Ishikawa (cell line): ENCODE measurements at regions not wholly inside any gene's neighbourhood (a gene's known extent, or its start where the extent isn't known, plus 50 kb on each side); places are given as distances from the start of the nearest gene placed in this dataset.

Experiments
- CEBPB ChIP-seq: IDR thresholded peaks from 2 replicates; pipeline ENCODE4 v1.6.1; 2012
- CREB1 ChIP-seq: IDR thresholded peaks from 2 replicates; pipeline ENCODE4 v1.6.1; 2012; ENCODE audit warnings: low read depth
- EGR1 ChIP-seq: IDR thresholded peaks from 2 replicates; pipeline ENCODE4 v1.6.1; 2012
- EP300 ChIP-seq: IDR thresholded peaks from 2 replicates; pipeline ENCODE4 v1.6.1; 2012; ENCODE audit warnings: borderline replicate concordance
- NFIC ChIP-seq: IDR thresholded peaks from 2 replicates; pipeline ENCODE4 v1.6.1; 2012
- RAD21 ChIP-seq: IDR thresholded peaks from 2 replicates; pipeline ENCODE4 v1.6.1; 2012; ENCODE audit warnings: low read depth
- TAF1 ChIP-seq: IDR thresholded peaks from 2 replicates; pipeline ENCODE4 v1.6.1; 2012; ENCODE audit warnings: low read depth, mild to moderate bottlenecking
- TCF12 ChIP-seq: IDR thresholded peaks from 2 replicates; pipeline ENCODE4 v1.6.1; 2012; ENCODE audit warnings: low read depth
- TEAD4 ChIP-seq: IDR thresholded peaks from 2 replicates; pipeline ENCODE4 v1.6.1; 2012
- YY1 ChIP-seq: IDR thresholded peaks from 2 replicates; pipeline ENCODE4 v1.6.1; 2012; ENCODE audit warnings: low read depth
- ZBTB7A ChIP-seq: IDR thresholded peaks from 2 replicates; pipeline ENCODE4 v1.6.1; 2012; ENCODE audit warnings: low read depth
- TF ChIP-seq, protein P1 (sequence below): IDR thresholded peaks from 2 replicates; pipeline ENCODE4 v1.6.1; 2012; ENCODE audit warnings: low read depth, mild to moderate bottlenecking
- TF ChIP-seq, protein P2 (sequence below): IDR thresholded peaks from 2 replicates; pipeline ENCODE4 v1.6.1; 2012

DNA sequence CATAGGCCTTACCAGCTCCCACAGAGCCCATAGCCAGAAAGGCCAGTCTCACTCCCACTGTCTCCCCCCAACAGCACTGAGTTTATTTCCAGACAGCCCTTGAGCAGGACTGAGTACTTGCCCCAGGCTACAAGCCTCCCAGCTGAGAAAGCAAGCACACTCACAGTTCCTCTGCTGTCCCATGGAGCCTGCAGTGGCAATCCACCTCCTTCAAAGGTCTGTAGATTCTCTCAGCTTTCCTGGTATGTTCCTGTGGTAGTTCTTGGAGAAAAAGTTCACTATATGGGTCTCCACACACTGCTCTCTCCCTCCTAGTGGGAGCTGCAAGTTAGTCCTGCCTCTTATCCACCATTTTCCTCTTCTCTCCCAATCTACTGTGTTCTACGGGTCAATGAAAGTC is 728.7 kb downstream of the DIAPH3 start:
- TF ChIP-seq TEAD4: no peak
- TF ChIP-seq, protein P1, sequence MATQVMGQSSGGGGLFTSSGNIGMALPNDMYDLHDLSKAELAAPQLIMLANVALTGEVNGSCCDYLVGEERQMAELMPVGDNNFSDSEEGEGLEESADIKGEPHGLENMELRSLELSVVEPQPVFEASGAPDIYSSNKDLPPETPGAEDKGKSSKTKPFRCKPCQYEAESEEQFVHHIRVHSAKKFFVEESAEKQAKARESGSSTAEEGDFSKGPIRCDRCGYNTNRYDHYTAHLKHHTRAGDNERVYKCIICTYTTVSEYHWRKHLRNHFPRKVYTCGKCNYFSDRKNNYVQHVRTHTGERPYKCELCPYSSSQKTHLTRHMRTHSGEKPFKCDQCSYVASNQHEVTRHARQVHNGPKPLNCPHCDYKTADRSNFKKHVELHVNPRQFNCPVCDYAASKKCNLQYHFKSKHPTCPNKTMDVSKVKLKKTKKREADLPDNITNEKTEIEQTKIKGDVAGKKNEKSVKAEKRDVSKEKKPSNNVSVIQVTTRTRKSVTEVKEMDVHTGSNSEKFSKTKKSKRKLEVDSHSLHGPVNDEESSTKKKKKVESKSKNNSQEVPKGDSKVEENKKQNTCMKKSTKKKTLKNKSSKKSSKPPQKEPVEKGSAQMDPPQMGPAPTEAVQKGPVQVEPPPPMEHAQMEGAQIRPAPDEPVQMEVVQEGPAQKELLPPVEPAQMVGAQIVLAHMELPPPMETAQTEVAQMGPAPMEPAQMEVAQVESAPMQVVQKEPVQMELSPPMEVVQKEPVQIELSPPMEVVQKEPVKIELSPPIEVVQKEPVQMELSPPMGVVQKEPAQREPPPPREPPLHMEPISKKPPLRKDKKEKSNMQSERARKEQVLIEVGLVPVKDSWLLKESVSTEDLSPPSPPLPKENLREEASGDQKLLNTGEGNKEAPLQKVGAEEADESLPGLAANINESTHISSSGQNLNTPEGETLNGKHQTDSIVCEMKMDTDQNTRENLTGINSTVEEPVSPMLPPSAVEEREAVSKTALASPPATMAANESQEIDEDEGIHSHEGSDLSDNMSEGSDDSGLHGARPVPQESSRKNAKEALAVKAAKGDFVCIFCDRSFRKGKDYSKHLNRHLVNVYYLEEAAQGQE: no peak
- TF ChIP-seq, protein P2, sequence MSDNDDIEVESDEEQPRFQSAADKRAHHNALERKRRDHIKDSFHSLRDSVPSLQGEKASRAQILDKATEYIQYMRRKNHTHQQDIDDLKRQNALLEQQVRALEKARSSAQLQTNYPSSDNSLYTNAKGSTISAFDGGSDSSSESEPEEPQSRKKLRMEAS: no peak
- no peak for TF ChIP-seq EP300
- TF ChIP-seq EGR1: no peak
- TF ChIP-seq CEBPB: no peak
- no peak for TF ChIP-seq TAF1
- TF ChIP-seq TCF12: no peak
- no peak for TF ChIP-seq NFIC
- no peak for TF ChIP-seq CREB1
- TF ChIP-seq ZBTB7A: no peak
- TF ChIP-seq RAD21: no peak
- TF ChIP-seq YY1: no peak
